Sigmoid colon (tissue), 6 donors: ENCODE measurements at regions not wholly inside any gene's neighbourhood (a gene's known extent, or its start where the extent isn't known, plus 50 kb on each side); places are given as distances from the start of the nearest gene placed in this dataset.

Source experiments
- DNase-seq: peaks from one replicate; pipeline ENCODE4 v3.0.0-alpha.2; 2019
- H3K27ac ChIP-seq, 4 donors: fragments of 200-600 bp; sonication (generic); one replicate each; pipeline ENCODE4 v1.5.1; 2016 to 2019; ENCODE audit warnings: mild to moderate bottlenecking in 1 of 4
- H3K27me3 ChIP-seq, 3 donors: fragments of 200-600 bp; sonication (generic); one replicate each; pipeline ENCODE4 v1.5.1; 2019; ENCODE audit warnings: mild to moderate bottlenecking in 1 of 3
- H3K36me3 ChIP-seq, 4 donors: fragments of 200-600 bp; sonication (generic); one replicate each; pipeline ENCODE4 v1.5.1; 2016 to 2019
- H3K4me1 ChIP-seq, 4 donors: fragments of 200-600 bp; sonication (generic); one replicate each; pipeline ENCODE4 v1.5.1; 2017 to 2019
- H3K4me3 ChIP-seq, 4 donors: fragments of 200-600 bp; sonication (generic); one replicate each; pipeline ENCODE4 v1.5.1; 2017 to 2019; ENCODE audit warnings: mild to moderate bottlenecking in 2 of 4, moderate library complexity in 1 of 4
- H3K9me3 ChIP-seq, 4 donors: fragments of 200-600 bp in 3 of 4; sonication (generic) in 3 of 4; one replicate each; pipeline versions ENCODE4 v1.5.1 to v1.6.1; 2013 to 2019
- CTCF ChIP-seq, 4 experiments: fragments of 450-650 bp in 3 of 4; fragments of 200-600 bp in 1 of 4; IDR thresholded peaks; one replicate each; pipeline ENCODE4 v1.5.1; 2016 to 2019; ENCODE audit warnings: antibody characterized with exemption in 4 of 4, mild to moderate bottlenecking in 3 of 4, moderate library complexity in 2 of 4
- EP300 ChIP-seq, 4 donors: sonication (generic); formaldehyde crosslinking; IDR thresholded peaks; one replicate each; pipeline ENCODE4 v1.6.1; 2017; ENCODE audit warnings: antibody characterized with exemption in 4 of 4
- POLR2A ChIP-seq, 2 donors: fragments of 450-650 bp; IDR thresholded peaks; one replicate each; pipeline ENCODE4 v1.6.1; 2016; ENCODE audit warnings: antibody characterized with exemption in 2 of 2, mild to moderate bottlenecking in 2 of 2, moderate library complexity in 2 of 2
- POLR2AphosphoS5 ChIP-seq, 4 donors: sonication (generic); formaldehyde crosslinking; IDR thresholded peaks; one replicate each; pipeline ENCODE4 v1.6.1; 2017; ENCODE audit warnings: antibody characterized with exemption in 4 of 4
- WGBS, 2 donors: extraction: QIAGEN DNeasy Blood & Tissue Kit; methylation state at CpG; one replicate each; pipeline ENCODE4 v1.1.7; 2013; 5-methylcytosine and 5-hydroxymethylcytosine counted together
- intact Hi-C: fragments of 100-400 bp; cut with DNase I; formaldehyde crosslinking; loops from one replicate; pipeline ENCODE4 v1.15.1; 2023
- donor health status: healthy with polysubstance abuse.
- donor health status: healthy.

DNA sequence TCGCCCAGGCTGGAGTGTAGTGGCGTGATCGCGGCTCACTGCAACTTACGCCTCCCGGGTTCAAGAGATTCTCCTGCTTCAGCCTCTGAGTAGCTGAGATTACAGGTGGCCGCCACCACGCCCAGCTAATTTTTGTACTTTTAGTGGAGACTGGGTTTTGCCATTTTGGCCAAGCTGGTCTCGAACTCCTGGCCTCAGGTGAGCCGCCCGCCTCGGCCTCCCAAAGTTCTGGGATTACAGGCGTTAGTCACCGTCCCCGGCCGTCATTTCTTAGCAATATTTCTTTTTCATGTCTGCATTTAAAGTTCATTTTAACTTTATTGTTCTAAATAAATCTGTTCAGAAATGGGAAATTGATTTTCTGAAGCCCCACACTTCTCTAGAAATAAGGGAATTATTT lies 597.3 kb upstream of the DDX18 start:
- no peak for DNase-seq
- WGBS, 2 donors, result 96% methylated on average over 16 of the region's 16 CpGs
- Histone ChIP-seq H3K9me3 (no peaks in the 10 kb centered on the region), H3K4me3 (no peak overlapping the region), H3K27me3 (no peaks in the 10 kb centered on the region), H3K36me3 (no peaks in the 10 kb centered on the region), H3K4me1 (no peaks in the 10 kb centered on the region), H3K27ac (no peak overlapping the region)
- intact Hi-C loops, result no loop called here
- TF ChIP-seq POLR2A (IDR thresholded peaks at IDR 0.05) (no peak), EP300 (IDR thresholded peaks at IDR 0.05) (no peak), CTCF (IDR thresholded peaks at IDR 0.05) (no peak), POLR2AphosphoS5 (IDR thresholded peaks at IDR 0.05) (no peak)

DNA sequence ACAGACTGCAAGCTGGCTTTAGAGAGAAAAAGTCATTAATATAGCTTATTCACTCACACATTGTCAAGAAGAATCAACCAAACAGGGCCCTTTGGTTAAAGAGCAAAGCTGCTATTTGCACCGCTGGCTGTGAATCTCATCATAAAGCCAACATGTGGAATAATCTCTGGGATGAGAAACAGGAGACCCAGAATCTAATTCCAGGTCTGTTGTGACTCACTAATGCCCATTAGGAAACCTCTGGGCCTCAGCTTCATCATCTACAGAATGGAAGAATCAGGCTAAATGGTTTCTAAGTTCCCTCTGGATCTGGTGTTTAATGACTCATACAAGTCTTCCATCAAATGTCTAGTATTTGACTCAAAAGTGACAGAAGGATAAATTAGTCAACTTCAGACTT lies 591.7 kb upstream of the DDX18 start:
- whole genome bisulfite sequencing, 2 donors, result 85 to 90% methylated on average over 1 of the region's 1 CpG
- H3K4me1 ChIP-seq, result no peaks in the 10 kb centered on the region
- H3K36me3 ChIP-seq, result no peaks in the 10 kb centered on the region
- no peak for TF ChIP-seq CTCF (IDR thresholded peaks at IDR 0.05)
- no peak for TF ChIP-seq POLR2A (IDR thresholded peaks at IDR 0.05)
- DNase-seq, result no peak
- H3K9me3 ChIP-seq, result no peaks in the 10 kb centered on the region
- H3K27ac ChIP-seq, result no peak overlapping the region
- H3K27me3 ChIP-seq, result no peaks in the 10 kb centered on the region
- no peak overlapping the region for H3K4me3 ChIP-seq
- intact Hi-C loops, result no loop called here

DNA sequence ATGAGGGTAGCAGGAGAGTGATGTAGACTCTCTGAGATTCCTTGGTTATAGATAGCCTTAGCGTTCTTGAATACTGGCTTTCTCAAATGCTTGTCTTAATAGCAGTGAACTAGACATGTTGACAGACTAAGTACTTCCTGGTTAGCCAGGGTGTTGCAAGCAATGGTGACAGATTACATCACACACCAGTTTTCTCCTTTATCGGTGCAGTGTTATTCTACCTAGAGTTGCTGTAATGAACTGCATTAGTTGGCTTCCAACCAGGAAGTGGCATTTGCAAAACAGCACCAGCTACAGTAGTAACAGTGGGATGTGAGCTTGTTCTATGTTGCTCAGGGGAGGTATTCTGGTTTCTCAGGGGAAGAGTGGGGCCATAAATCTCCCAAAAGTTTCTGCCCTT lies 582.2 kb upstream of the DDX18 start:
- intact Hi-C loops, result no loop called here
- Histone ChIP-seq H3K27ac (no peak overlapping the region), H3K36me3 (no peaks in the 10 kb centered on the region), H3K27me3 (no peaks in the 10 kb centered on the region), H3K4me1 (no peaks in the 10 kb centered on the region), H3K9me3 (peaks cover 0 to 5% (median 2%) of the 10 kb centered on the region in 4 donors), H3K4me3 (no peak overlapping the region)
- DNase-seq, result no peak
- TF ChIP-seq POLR2A (IDR thresholded peaks at IDR 0.05), result no peak
- no peak for TF ChIP-seq CTCF (IDR thresholded peaks at IDR 0.05)
- TF ChIP-seq EP300 (IDR thresholded peaks at IDR 0.05), result no peak
- no peak for TF ChIP-seq POLR2AphosphoS5 (IDR thresholded peaks at IDR 0.05)
- 29 to 61% methylated on average over 2 of the region's 2 CpGs for WGBS, 2 donors

DNA sequence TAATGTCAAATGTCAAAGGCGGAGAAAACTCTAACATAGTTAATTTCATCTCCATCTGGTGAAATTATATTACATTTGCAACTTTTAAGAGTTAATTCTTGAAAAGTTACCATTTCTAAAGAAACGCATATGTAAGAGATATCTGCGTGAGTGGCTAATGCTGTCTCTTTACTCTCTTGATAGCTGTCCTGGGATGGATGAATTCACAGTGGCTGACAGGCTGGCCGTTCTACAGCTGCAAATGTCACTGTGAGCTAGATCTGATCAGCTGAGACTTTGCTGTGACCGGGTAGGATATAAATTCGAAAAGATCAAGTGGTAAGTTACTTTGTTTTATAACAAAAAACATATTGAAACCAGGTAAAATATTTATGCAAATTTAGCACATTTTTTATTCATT lies 557.1 kb upstream of the DDX18 start:
- H3K4me3 ChIP-seq, result no peak overlapping the region
- no peaks in the 10 kb centered on the region for H3K36me3 ChIP-seq
- intact Hi-C loops, result no loop called here
- WGBS, 2 donors, result 65 to 87% methylated on average over 6 of the region's 6 CpGs
- H3K27ac ChIP-seq, result no peak overlapping the region
- no peak for TF ChIP-seq POLR2AphosphoS5 (IDR thresholded peaks at IDR 0.05)
- TF ChIP-seq CTCF (IDR thresholded peaks at IDR 0.05), result no peak
- TF ChIP-seq POLR2A (IDR thresholded peaks at IDR 0.05), result no peak
- TF ChIP-seq EP300 (IDR thresholded peaks at IDR 0.05), result no peak
- no peaks in the 10 kb centered on the region for H3K27me3 ChIP-seq
- no peaks in the 10 kb centered on the region for H3K4me1 ChIP-seq
- DNase-seq, result no peak
- no peaks in the 10 kb centered on the region for H3K9me3 ChIP-seq

DNA sequence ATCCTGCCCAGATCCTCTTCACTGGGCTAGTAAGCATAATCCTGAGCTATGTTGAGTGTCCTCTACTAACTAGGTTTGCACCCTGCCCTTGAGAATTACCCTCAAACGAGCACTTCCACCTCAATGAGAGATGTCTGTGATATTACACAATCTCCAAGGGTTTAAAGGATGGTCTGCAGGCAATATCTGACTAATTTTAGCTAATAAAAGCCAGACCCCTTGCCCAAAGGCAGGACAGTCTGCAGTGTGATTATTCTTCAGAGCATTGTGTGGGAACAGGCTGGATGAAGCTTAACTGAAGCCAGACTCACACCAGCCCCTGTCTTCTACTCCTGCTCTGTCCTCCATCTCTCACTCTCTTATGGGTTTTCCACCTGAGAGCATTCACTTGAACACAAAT lies 544.9 kb upstream of the DDX18 start:
- no peak overlapping the region for H3K27ac ChIP-seq
- TF ChIP-seq CTCF (IDR thresholded peaks at IDR 0.05), result no peak
- H3K4me3 ChIP-seq, result no peak overlapping the region
- no peaks in the 10 kb centered on the region for H3K4me1 ChIP-seq
- no peaks in the 10 kb centered on the region for H3K36me3 ChIP-seq
- peaks cover 0 to 4% (median 0%) of the 10 kb centered on the region in 4 donors for H3K9me3 ChIP-seq
- DNase-seq, result no peak
- 31 to 33% methylated on average over 1 of the region's 1 CpG for WGBS, 2 donors
- H3K27me3 ChIP-seq, result no peaks in the 10 kb centered on the region
- intact Hi-C loops, result no loop called here
